ENCODE measurements at regions not wholly inside any gene's neighbourhood (a gene's known extent, or its start where the extent isn't known, plus 50 kb on each side); places are given as distances from the start of the nearest gene placed in this dataset.

GRCh38 chr3:10753964-10754363 lies 62.1 kb upstream of the SLC6A11 start (continued):
- TF ChIP-seq ZNF264 (CRISPR knock-in tag; IDR thresholded peaks at IDR 0.05) (0 out of 2 replicates have a peak, but pooled peaks have one; percentile 56), KDM2A (CRISPR knock-in tag; IDR thresholded peaks at IDR 0.05; ENCODE audit: borderline replicate concordance, low read depth) (peak; percentile 23; the same call in 1 of the 2 replicates), ARNT (IDR thresholded peaks at IDR 0.05) (no peak), HHEX (CRISPR knock-in tag; IDR thresholded peaks at IDR 0.05) (no peak), HMGXB3 (CRISPR knock-in tag; IDR thresholded peaks at IDR 0.05; ENCODE audit: borderline replicate concordance) (0 out of 2 replicates have a peak, but pooled peaks have one; percentile 35), MXD1 (CRISPR knock-in tag; IDR thresholded peaks at IDR 0.05) (no peak), FOXK1 (CRISPR knock-in tag; IDR thresholded peaks at IDR 0.05; ENCODE audit: borderline replicate concordance, low read depth) (peak; percentile 52; the same call in 1 of the 2 replicates), SP1 (IDR thresholded peaks at IDR 0.05) (no peak), SP1 (CRISPR knock-in tag; IDR thresholded peaks at IDR 0.05) (no peak), PPARG (CRISPR knock-in tag; conservative IDR thresholded peaks at IDR 0.05) (no peak), TCF7 (IDR thresholded peaks at IDR 0.05; ENCODE audit: low read depth) (no peak), XRCC5 (optimal IDR thresholded peaks at IDR 0.05; ENCODE audit: low read length) (no peak), PCBP1 (IDR thresholded peaks at IDR 0.05; ENCODE audit: borderline replicate concordance, low read depth, low read length) (no peak), ZNF30 (CRISPR knock-in tag; IDR thresholded peaks at IDR 0.05) (no peak), ZFP37 (CRISPR knock-in tag; IDR thresholded peaks at IDR 0.05; ENCODE audit: borderline replicate concordance) (0 out of 2 replicates have a peak, but pooled peaks have one; percentile 46), POLR2G (IDR thresholded peaks at IDR 0.05; ENCODE audit: low read depth, low read length) (no peak), ATF2 (CRISPR knock-in tag; IDR thresholded peaks at IDR 0.05) (no peak), FOXP1 (IDR thresholded peaks at IDR 0.05) (no peak), FOXP1 (CRISPR knock-in tag; IDR thresholded peaks at IDR 0.05) (no peak), POLR2AphosphoS5 (IDR thresholded peaks at IDR 0.05; ENCODE audit: low read depth, low read length) (no peak), PBX3 (CRISPR knock-in tag; IDR thresholded peaks at IDR 0.05; ENCODE audit: borderline replicate concordance) (no peak), CREM (IDR thresholded peaks at IDR 0.05) (no peak), CREM (CRISPR knock-in tag; IDR thresholded peaks at IDR 0.05) (no peak), TMF1 (CRISPR knock-in tag; IDR thresholded peaks at IDR 0.05; ENCODE audit: low read depth) (no peak), SNAI1 (CRISPR knock-in tag; IDR thresholded peaks at IDR 0.05; ENCODE audit: borderline replicate concordance) (no peak)

All from HepG2 (cell line).